Upper lobe of left lung (tissue), 4 donors: ENCODE measurements at regions not wholly inside any gene's neighbourhood (a gene's known extent, or its start where the extent isn't known, plus 50 kb on each side); places are given as distances from the start of the nearest gene placed in this dataset.

Source experiments
- EP300 ChIP-seq, 4 donors: sonication (generic); formaldehyde crosslinking; IDR thresholded peaks; one replicate each; pipeline ENCODE4 v1.5.1; 2017; ENCODE audit warnings: antibody characterized with exemption in 4 of 4, control low read depth in 2 of 4
- POLR2A ChIP-seq, 4 donors: fragments of 450-650 bp; IDR thresholded peaks; one replicate each; pipeline ENCODE4 v1.5.1; 2016 to 2017; ENCODE audit warnings: antibody characterized with exemption in 4 of 4, mild to moderate bottlenecking in 2 of 4
- POLR2AphosphoS5 ChIP-seq, 2 donors: sonication (generic); formaldehyde crosslinking; IDR thresholded peaks; one replicate each; pipeline ENCODE4 v1.5.1; 2017; ENCODE audit warnings: antibody characterized with exemption in 2 of 2
- TF ChIP-seq, protein P1 (sequence below), 6 experiments: fragments of 450-650 bp in 4 of 6; fragments of 200-600 bp in 2 of 6; sonication (generic) in 2 of 6; IDR thresholded peaks; one replicate each; pipeline ENCODE4 v1.5.1; 2016 to 2019; ENCODE audit warnings: antibody characterized with exemption in 6 of 6

DNA sequence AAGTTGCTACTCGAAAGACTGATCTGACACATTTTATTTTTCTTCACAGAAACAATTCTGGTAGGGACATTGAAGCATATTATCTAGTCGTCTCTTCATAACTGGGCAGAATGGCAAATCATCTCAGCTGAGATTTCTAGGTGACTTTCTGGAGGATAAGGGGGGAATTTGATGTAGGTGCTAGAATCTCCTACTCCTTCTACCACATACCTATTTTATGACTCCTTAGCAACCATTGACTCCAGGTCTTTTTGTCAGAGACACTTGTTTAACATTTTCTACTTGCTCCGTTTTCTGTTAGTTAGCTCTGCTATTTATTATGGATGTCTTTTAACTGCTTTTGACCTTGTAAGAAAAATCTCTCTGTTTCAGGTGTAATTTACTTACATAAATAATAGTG lies 380.9 kb upstream of the SEMA3C start:
- TF ChIP-seq, protein P1, sequence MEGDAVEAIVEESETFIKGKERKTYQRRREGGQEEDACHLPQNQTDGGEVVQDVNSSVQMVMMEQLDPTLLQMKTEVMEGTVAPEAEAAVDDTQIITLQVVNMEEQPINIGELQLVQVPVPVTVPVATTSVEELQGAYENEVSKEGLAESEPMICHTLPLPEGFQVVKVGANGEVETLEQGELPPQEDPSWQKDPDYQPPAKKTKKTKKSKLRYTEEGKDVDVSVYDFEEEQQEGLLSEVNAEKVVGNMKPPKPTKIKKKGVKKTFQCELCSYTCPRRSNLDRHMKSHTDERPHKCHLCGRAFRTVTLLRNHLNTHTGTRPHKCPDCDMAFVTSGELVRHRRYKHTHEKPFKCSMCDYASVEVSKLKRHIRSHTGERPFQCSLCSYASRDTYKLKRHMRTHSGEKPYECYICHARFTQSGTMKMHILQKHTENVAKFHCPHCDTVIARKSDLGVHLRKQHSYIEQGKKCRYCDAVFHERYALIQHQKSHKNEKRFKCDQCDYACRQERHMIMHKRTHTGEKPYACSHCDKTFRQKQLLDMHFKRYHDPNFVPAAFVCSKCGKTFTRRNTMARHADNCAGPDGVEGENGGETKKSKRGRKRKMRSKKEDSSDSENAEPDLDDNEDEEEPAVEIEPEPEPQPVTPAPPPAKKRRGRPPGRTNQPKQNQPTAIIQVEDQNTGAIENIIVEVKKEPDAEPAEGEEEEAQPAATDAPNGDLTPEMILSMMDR (IDR thresholded peaks at IDR 0.05) = no peak
- TF ChIP-seq POLR2A (IDR thresholded peaks at IDR 0.05) = no peak
- no peak for TF ChIP-seq EP300 (IDR thresholded peaks at IDR 0.05)
- no peak for TF ChIP-seq POLR2AphosphoS5 (IDR thresholded peaks at IDR 0.05)
